Coronary artery (tissue), 2 donors: ENCODE measurements at regions not wholly inside any gene's neighbourhood (a gene's known extent, or its start where the extent isn't known, plus 50 kb on each side); places are given as distances from the start of the nearest gene placed in this dataset.

Experiments used
- DNase-seq: peaks from one replicate; pipeline ENCODE4 v3.0.0-alpha.2; 2017; ENCODE audit warnings: low spot score
- H3K27ac ChIP-seq, 2 donors: fragments of 200-600 bp; sonication (generic); one replicate each; pipeline ENCODE4 v1.5.1; 2016 to 2019
- H3K4me3 ChIP-seq: fragments of 200-600 bp; sonication (generic); 2 replicates; pipeline ENCODE4 v1.5.1; 2016; ENCODE audit warnings: mild to moderate bottlenecking, moderate library complexity
- CTCF ChIP-seq: fragments of 200-600 bp; sonication (generic); IDR thresholded peaks from one replicate; pipeline ENCODE4 v1.5.1; 2019; ENCODE audit warnings: antibody characterized with exemption

DNA sequence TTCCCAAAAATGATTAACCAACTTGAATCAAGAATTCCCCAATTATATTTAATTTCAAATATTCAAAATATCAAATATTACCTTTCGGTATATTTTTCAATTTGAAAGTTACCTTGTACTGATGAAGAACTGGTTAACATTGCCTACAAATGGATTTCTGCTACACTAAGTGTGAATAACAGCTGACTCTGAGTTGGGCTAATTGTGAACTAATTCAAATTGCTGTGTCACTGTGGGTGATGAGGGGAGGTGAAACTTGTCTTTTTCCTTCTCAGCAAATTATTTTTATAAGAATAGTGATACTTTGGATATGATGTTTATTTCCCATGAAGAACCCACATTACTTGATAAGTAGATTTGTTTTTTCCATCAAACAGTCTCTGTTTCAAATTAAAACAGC, 103.4 kb upstream of the RPS23 start:
- Histone ChIP-seq H3K27ac (no peak overlapping the region), H3K4me3 (no peak overlapping the region)
- DNase-seq, result no peak
- no peak for TF ChIP-seq CTCF

GRCh38 chr5:82376307-82376706, 98.2 kb upstream of the RPS23 start:
- Histone ChIP-seq H3K27ac (no peak overlapping the region), H3K4me3 (no peak overlapping the region)
- no peak for DNase-seq
- TF ChIP-seq CTCF, result no peak

GRCh38 chr5:82375488-82376244, 97.5 kb upstream of the RPS23 start:
- DNase-seq, result no peak
- H3K4me3 ChIP-seq, result no peak overlapping the region
- no peak for TF ChIP-seq CTCF
- peak overlapping the region in 1 of 2 donors; percentile 69 for H3K27ac ChIP-seq

- no peak for TF ChIP-seq CTCF
- no peak for DNase-seq
- Histone ChIP-seq H3K27ac (no peak overlapping the region), H3K4me3 (no peak overlapping the region)
Observed at GRCh38 chr5:82374637-82375036, 96.5 kb upstream of the RPS23 start.

- H3K27ac ChIP-seq, result no peak overlapping the region
- DNase-seq, result no peak
- no peak for TF ChIP-seq CTCF
Observed at GRCh38 chr5:82367930-82368329, 89.8 kb upstream of the RPS23 start.

GRCh38 chr5:82365744-82366228, 87.6 kb upstream of the RPS23 start:
- DNase-seq, result no peak
- H3K27ac ChIP-seq, result no peak overlapping the region
- TF ChIP-seq CTCF, result no peak
- no peak overlapping the region for H3K4me3 ChIP-seq

More at GRCh38 chr5:82367930-82368329, 89.8 kb upstream of the RPS23 start:
- H3K4me3 ChIP-seq, result no peak overlapping the region

DNA sequence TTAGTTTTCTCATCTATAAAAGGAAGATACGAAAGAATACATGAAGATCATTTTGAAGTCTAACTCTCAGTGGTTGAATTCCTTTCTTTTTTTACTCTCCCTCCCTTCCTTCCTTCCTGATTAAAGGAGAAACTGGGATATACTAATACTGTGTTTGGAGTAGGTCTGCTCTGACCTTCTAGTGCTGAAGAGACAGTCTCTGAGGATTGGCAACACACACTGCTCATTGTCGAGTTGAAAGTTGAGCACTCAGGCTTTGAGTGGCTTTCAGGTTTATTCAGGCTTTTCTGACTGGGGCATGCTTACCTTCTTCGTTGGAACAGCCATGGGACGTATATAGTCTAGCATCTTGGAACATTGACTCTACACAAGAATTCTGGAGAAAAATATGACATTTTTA, 86.9 kb upstream of the RPS23 start:
- no peak for DNase-seq
- TF ChIP-seq CTCF, result no peak
- peak overlapping the region in 1 of 2 donors; percentile 60 for H3K27ac ChIP-seq
- H3K4me3 ChIP-seq, result no peak overlapping the region
